Stomach (tissue), 4 donors: ENCODE measurements at regions not wholly inside any gene's neighbourhood (a gene's known extent, or its start where the extent isn't known, plus 50 kb on each side); places are given as distances from the start of the nearest gene placed in this dataset.

Experiments used
- CTCF ChIP-seq, 7 experiments: fragments of 450-650 bp in 4 of 7; fragments of 200-600 bp in 3 of 7; sonication (generic) in 3 of 7; IDR thresholded peaks; one replicate each; pipeline ENCODE4 v1.5.1; 2016 to 2019; ENCODE audit warnings: antibody characterized with exemption in 7 of 7, control low read depth in 2 of 7, mild to moderate bottlenecking in 1 of 7
- EP300 ChIP-seq: sonication (generic); formaldehyde crosslinking; IDR thresholded peaks from one replicate; pipeline ENCODE4 v1.6.1; 2017; ENCODE audit warnings: antibody characterized with exemption
- POLR2A ChIP-seq, 4 donors: fragments of 450-650 bp; IDR thresholded peaks; one replicate each; pipeline ENCODE4 v1.6.1; 2016; ENCODE audit warnings: antibody characterized with exemption in 4 of 4, control low read depth in 2 of 4, mild to moderate bottlenecking in 1 of 4, moderate library complexity in 1 of 4
- POLR2AphosphoS5 ChIP-seq, 3 donors: sonication (generic); formaldehyde crosslinking; IDR thresholded peaks; one replicate each; pipeline ENCODE4 v1.6.1; 2016; ENCODE audit warnings: antibody characterized with exemption in 3 of 3

DNA sequence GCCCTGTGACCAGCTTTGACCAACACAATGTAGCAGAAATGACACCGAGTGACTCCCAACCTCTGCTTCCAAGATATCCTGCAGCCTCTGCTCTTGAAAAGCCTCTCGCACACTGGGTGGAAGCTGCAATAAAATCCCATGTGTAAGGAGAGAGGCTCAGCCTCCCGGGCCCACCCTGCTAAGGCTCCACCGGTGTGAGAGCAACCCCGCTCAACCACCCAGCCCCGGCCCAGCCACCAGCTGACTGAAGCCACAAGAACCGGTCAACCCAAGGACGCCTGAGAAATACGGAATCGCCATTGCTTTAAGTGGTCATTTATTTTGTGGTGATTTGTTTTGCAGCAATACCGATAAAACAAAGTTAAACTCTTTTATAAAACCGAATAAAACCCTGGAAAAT lies 452.8 kb upstream of the SMIM21 start:
- no peak for TF ChIP-seq POLR2A (IDR thresholded peaks at IDR 0.05)
- no peak for TF ChIP-seq CTCF (IDR thresholded peaks at IDR 0.05)
- no peak for TF ChIP-seq POLR2AphosphoS5 (IDR thresholded peaks at IDR 0.05)
- no peak for TF ChIP-seq EP300
